Adrenal gland (tissue), 5 donors: ENCODE measurements at regions not wholly inside any gene's neighbourhood (a gene's known extent, or its start where the extent isn't known, plus 50 kb on each side); places are given as distances from the start of the nearest gene placed in this dataset.

Experiments
- CTCF ChIP-seq, 6 experiments: fragments of 450-650 bp in 4 of 6; fragments of 200-600 bp in 2 of 6; sonication (generic) in 1 of 6; IDR thresholded peaks; 1 replicate in 5 of 6; 2 replicates in 1 of 6; pipeline versions ENCODE4 v1.5.1 to v1.8.0; 2016 to 2021; ENCODE audit warnings: antibody characterized with exemption in 6 of 6, mild to moderate bottlenecking in 2 of 6, moderate library complexity in 1 of 6
- POLR2A ChIP-seq, 2 donors: fragments of 450-650 bp; IDR thresholded peaks; one replicate each; pipeline ENCODE4 v1.6.1; 2017; ENCODE audit warnings: antibody characterized with exemption in 2 of 2, mild to moderate bottlenecking in 2 of 2, moderate library complexity in 1 of 2
- donor health status: DM: no; HTN: no; CAD: no.

- TF ChIP-seq CTCF (IDR thresholded peaks at IDR 0.05): no peak
- no peak for TF ChIP-seq POLR2A (IDR thresholded peaks at IDR 0.05)
Measured at GRCh38 chr3:180829409-180830405, 82.8 kb upstream of the FXR1 start.
